ENCODE measurements at regions not wholly inside any gene's neighbourhood (a gene's known extent, or its start where the extent isn't known, plus 50 kb on each side); places are given as distances from the start of the nearest gene placed in this dataset.

GRCh38 chr1:177891809-177892208, 78.0 kb downstream of the SEC16B start:
- no peak for TF ChIP-seq FOXM1 (IDR thresholded peaks at IDR 0.05; ENCODE audit: borderline replicate concordance, low read depth)
- TF ChIP-seq TAF1 (IDR thresholded peaks at IDR 0.05; ENCODE audit: low read depth) = no peak
- no peak for TF ChIP-seq TCF12 (IDR thresholded peaks at IDR 0.05; ENCODE audit: low read depth)
- no peak for TF ChIP-seq RAD21 (IDR thresholded peaks at IDR 0.05; ENCODE audit: low read depth)
- TF ChIP-seq CEBPB (IDR thresholded peaks at IDR 0.05) = no peak
- no peak for TF ChIP-seq ZBTB7A (IDR thresholded peaks at IDR 0.05; ENCODE audit: low read depth)
- TF ChIP-seq MAX (IDR thresholded peaks at IDR 0.05) = no peak
- TF ChIP-seq TEAD4 (IDR thresholded peaks at IDR 0.05) = no peak
